ENCODE measurements at regions not wholly inside any gene's neighbourhood (a gene's known extent, or its start where the extent isn't known, plus 50 kb on each side); places are given as distances from the start of the nearest gene placed in this dataset.
"Not testable (repeated sequence)": the region's sequence is repeated elsewhere in the genome, so short reads cannot be mapped to it uniquely, and the experiment has no call there.

DNA sequence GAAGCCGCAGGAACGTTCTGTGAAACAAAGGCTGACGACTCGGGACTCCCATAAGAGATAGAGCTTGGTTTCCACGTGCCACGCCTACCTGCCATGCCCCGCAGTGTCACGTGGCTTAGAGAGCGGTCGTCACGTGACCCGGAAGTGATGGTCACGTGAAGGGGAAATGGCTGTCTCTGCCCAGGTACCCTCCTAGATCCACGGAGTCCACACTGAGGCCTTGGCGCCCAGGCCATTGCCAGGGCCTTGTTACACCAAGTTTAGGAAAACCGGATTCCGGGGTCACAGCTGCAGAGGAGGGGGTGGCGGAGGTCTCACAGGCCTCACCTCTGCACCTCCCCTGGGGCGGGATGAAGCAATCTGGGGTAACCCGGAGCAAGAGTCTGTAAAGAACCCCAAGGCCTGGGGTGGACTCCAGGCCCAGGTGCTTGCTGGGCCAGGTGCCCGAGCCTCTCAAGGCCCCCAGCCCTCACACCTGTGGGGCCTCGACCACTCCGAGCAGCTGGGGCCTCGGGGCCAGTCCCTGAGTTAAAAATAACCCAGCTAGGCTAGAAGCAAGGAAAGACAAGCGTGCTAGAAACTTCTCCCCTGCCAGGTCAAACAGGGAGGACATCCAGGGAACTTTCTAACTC lies 113.5 kb upstream of the ZNF236 start:
- no peak for DNase-seq
- no peak overlapping the region for H4K5ac ChIP-seq (ENCODE audit: low read length)

DNA sequence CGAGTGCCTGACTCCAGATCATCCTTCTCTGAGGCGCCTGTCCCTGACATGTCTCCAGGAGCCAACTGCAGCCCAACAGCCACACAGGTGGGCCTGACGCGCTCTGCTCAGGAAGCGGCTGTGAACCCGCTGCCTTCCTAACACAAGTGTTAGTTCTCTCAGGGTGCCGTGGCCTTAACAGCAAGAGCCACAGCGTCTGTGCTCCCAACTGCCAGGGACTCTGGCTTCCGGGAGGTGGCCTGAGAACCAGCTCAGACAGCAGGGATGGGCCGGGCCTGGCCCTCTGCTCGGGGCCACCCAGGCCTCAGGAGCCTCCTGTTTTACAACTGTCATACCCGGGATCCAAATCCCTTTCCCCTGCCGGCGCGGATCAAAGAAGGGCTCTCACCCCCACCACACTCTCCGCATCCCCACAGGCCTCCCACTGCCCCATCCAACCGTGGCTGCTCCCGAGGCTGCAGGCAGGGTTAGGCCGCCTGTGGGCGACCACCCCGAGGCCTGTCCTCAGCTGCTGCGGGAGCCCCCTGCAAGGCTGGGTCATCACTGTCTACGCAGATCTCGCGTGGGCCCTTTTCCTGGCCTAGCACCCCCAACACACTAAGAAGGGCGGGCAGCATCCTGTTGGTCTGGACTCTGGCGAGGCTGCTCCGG lies 114.2 kb upstream of the ZNF236 start:
- Histone ChIP-seq H4K8ac (ENCODE audit: low read depth, low read length) (no peak overlapping the region), H3K23ac (ENCODE audit: low read length) (no peak overlapping the region), H3K4ac (ENCODE audit: low read depth, low read length) (no peak overlapping the region), H3K4me1 (ENCODE audit: control insufficient read depth, low read depth, low read length) (no peaks in the 10 kb centered on the region), H3K36me3 (ENCODE audit: control insufficient read depth, insufficient read depth, low read length) (no peaks in the 10 kb centered on the region), H3K56ac (ENCODE audit: low read length) (peak overlapping the region; percentile 34), H3K4me3 (ENCODE audit: low read length) (no peak overlapping the region), H2BK5ac (ENCODE audit: low read length) (no peak overlapping the region), H2BK120ac (ENCODE audit: low read depth, low read length) (no peak overlapping the region), H3K18ac (ENCODE audit: low read length) (no peak overlapping the region), H3K9ac (ENCODE audit: low read length) (no peak overlapping the region), H3K27me3 (ENCODE audit: insufficient read depth, low read length, poor library complexity) (no peaks in the 10 kb centered on the region), H2AK5ac (ENCODE audit: low read length) (no peak overlapping the region), H3K27ac (ENCODE audit: low read depth, low read length) (no peak overlapping the region), H3K79me2 (ENCODE audit: control insufficient read depth, insufficient read depth, low read length) (no peaks in the 10 kb centered on the region), H4K5ac (ENCODE audit: low read length) (no peak overlapping the region), H3K79me1 (ENCODE audit: low read length) (no peaks in the 10 kb centered on the region), H2BK15ac (replicated peaks; ENCODE audit: low read depth) (no peak overlapping the region), H3K4me2 (ENCODE audit: low read length) (no peak overlapping the region)
- DNase-seq, result no peak
- WGBS (ENCODE audit: extremely low coverage, insufficient coverage, low lambda C conversion rate), result no CpG with 5 or more reads among the region's 28 CpGs

More for the DNA sequence above, 113.5 kb upstream of the ZNF236 start:
- H3K27ac ChIP-seq (ENCODE audit: low read depth, low read length), result no peak overlapping the region
- no peak overlapping the region for H2AK5ac ChIP-seq (ENCODE audit: low read length)
- no peak overlapping the region for H3K4ac ChIP-seq (ENCODE audit: low read depth, low read length)
- H3K9ac ChIP-seq (ENCODE audit: low read length), result no peak overlapping the region
- H2BK15ac ChIP-seq (replicated peaks; ENCODE audit: low read depth), result no peak overlapping the region
- no peaks in the 10 kb centered on the region for H3K27me3 ChIP-seq (ENCODE audit: insufficient read depth, low read length, poor library complexity)
- no peak overlapping the region for H3K4me2 ChIP-seq (ENCODE audit: low read length)
- H3K79me1 ChIP-seq (ENCODE audit: low read length), result no peaks in the 10 kb centered on the region
- H2BK5ac ChIP-seq (ENCODE audit: low read length), result no peak overlapping the region
- H2BK120ac ChIP-seq (ENCODE audit: low read depth, low read length), result no peak overlapping the region
- H3K23ac ChIP-seq (ENCODE audit: low read length), result no peak overlapping the region
- H3K4me3 ChIP-seq (ENCODE audit: low read length), result no peak overlapping the region
- H3K56ac ChIP-seq (ENCODE audit: low read length), result no peak overlapping the region
- no peak overlapping the region for H4K8ac ChIP-seq (ENCODE audit: low read depth, low read length)
- H3K18ac ChIP-seq (ENCODE audit: low read length), result no peak overlapping the region
- no peaks in the 10 kb centered on the region for H3K4me1 ChIP-seq (ENCODE audit: control insufficient read depth, low read depth, low read length)
- no peaks in the 10 kb centered on the region for H3K79me2 ChIP-seq (ENCODE audit: control insufficient read depth, insufficient read depth, low read length)
- WGBS (ENCODE audit: extremely low coverage, insufficient coverage, low lambda C conversion rate), result no CpG with 5 or more reads among the region's 25 CpGs
- H3K36me3 ChIP-seq (ENCODE audit: control insufficient read depth, insufficient read depth, low read length), result no peaks in the 10 kb centered on the region

DNA sequence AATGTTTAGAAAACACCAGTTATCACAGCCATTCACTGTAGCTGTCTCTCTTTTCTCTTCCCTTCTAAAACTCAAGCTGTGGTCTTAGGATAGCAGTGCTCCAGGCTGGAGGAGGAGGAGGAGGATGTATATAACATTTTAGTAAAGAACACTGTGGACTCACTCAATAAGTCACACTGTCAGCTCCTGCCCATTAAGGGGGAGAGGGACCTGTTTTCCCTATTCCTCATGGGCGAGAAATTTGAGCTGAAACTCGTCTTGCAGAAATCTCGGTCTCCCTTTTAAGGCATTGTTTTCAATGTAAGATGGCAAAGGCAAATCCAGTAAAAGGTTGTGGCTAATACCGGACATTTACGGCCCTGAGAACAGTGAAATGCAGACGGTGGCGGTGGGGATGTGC lies 114.8 kb upstream of the ZNF236 start:
- H2BK5ac ChIP-seq (ENCODE audit: low read length), result no peak overlapping the region
- no peaks in the 10 kb centered on the region for H3K79me2 ChIP-seq (ENCODE audit: control insufficient read depth, insufficient read depth, low read length)
- no peak overlapping the region for H3K4me2 ChIP-seq (ENCODE audit: low read length)
- H3K9ac ChIP-seq (ENCODE audit: low read length), result no peak overlapping the region
- WGBS (ENCODE audit: extremely low coverage, insufficient coverage, low lambda C conversion rate), result no CpG with 5 or more reads among the region's 7 CpGs
- H3K4me3 ChIP-seq (ENCODE audit: low read length), result no peak overlapping the region
- H3K56ac ChIP-seq (ENCODE audit: low read length), result no peak overlapping the region
- no peak overlapping the region for H3K18ac ChIP-seq (ENCODE audit: low read length)
- H3K27me3 ChIP-seq (ENCODE audit: insufficient read depth, low read length, poor library complexity), result no peaks in the 10 kb centered on the region
- H3K36me3 ChIP-seq (ENCODE audit: control insufficient read depth, insufficient read depth, low read length), result no peaks in the 10 kb centered on the region
- H4K8ac ChIP-seq (ENCODE audit: low read depth, low read length), result no peak overlapping the region
- no peak overlapping the region for H2AK5ac ChIP-seq (ENCODE audit: low read length)
- no peaks in the 10 kb centered on the region for H3K79me1 ChIP-seq (ENCODE audit: low read length)
- DNase-seq, result no peak
- no peak overlapping the region for H3K27ac ChIP-seq (ENCODE audit: low read depth, low read length)
- no peak overlapping the region for H2BK120ac ChIP-seq (ENCODE audit: low read depth, low read length)
- H3K4ac ChIP-seq (ENCODE audit: low read depth, low read length), result no peak overlapping the region
- H4K5ac ChIP-seq (ENCODE audit: low read length), result no peak overlapping the region
- no peak overlapping the region for H3K23ac ChIP-seq (ENCODE audit: low read length)
- H3K4me1 ChIP-seq (ENCODE audit: control insufficient read depth, low read depth, low read length), result no peaks in the 10 kb centered on the region
- no peak overlapping the region for H2BK15ac ChIP-seq (replicated peaks; ENCODE audit: low read depth)

DNA sequence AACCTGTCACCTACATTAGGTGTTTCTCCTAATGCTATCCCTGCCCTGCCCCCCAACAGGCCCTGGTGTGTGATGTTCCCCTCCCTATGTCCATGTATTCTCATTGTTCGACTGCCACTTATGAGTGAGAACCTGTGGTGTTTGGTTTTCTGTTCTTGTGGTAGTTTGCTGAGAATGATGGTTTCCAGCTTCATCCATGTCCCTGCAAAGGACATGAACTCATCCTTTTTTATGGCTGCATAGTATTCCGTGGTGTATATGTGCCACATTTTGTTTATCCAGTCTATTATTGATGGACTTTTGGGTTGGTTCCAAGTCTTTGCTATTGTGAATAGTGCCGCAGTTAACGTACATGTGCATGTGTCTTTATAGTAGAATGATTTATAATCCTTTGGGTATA lies 117.8 kb upstream of the ZNF236 start:
- not testable (repeated sequence) for H3K23ac ChIP-seq (ENCODE audit: low read length); H4K5ac ChIP-seq (ENCODE audit: low read length); H3K9ac ChIP-seq (ENCODE audit: low read length); H3K4ac ChIP-seq (ENCODE audit: low read depth, low read length); H3K18ac ChIP-seq (ENCODE audit: low read length); H3K79me1 ChIP-seq (ENCODE audit: low read length); H3K4me3 ChIP-seq (ENCODE audit: low read length); H2AK5ac ChIP-seq (ENCODE audit: low read length); H3K4me1 ChIP-seq (ENCODE audit: control insufficient read depth, low read depth, low read length); H2BK5ac ChIP-seq (ENCODE audit: low read length); H2BK15ac ChIP-seq (replicated peaks; ENCODE audit: low read depth); H3K36me3 ChIP-seq (ENCODE audit: control insufficient read depth, insufficient read depth, low read length); H3K27ac ChIP-seq (ENCODE audit: low read depth, low read length); DNase-seq; H3K79me2 ChIP-seq (ENCODE audit: control insufficient read depth, insufficient read depth, low read length); H3K27me3 ChIP-seq (ENCODE audit: insufficient read depth, low read length, poor library complexity); H4K8ac ChIP-seq (ENCODE audit: low read depth, low read length); H2BK120ac ChIP-seq (ENCODE audit: low read depth, low read length); H3K4me2 ChIP-seq (ENCODE audit: low read length); H3K56ac ChIP-seq (ENCODE audit: low read length)
- WGBS (ENCODE audit: extremely low coverage, insufficient coverage, low lambda C conversion rate), result no CpG with 5 or more reads among the region's 4 CpGs

DNA sequence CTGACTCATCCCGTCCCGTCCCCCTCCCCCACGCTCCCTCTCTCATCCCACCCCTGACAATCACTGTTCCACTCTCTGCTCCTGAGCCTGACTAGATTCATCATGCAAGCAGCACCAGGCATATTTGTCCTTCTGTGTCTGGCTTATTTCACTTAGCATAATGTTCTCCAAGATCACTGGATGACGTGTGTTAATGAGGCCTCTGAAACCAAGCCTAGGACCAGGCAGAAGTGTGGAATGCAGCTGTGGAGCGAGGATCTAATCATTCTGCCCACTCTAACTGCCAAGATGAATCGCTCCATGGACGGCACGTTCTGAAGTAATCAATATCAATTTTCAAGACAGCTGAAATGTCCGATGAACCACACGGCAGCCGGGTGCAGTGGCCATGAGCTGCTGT lies 122.4 kb upstream of the ZNF236 start:
- no peaks in the 10 kb centered on the region for H3K36me3 ChIP-seq (ENCODE audit: control insufficient read depth, insufficient read depth, low read length)
- no peak overlapping the region for H2BK5ac ChIP-seq (ENCODE audit: low read length)
- no peaks in the 10 kb centered on the region for H3K79me2 ChIP-seq (ENCODE audit: control insufficient read depth, insufficient read depth, low read length)
- no peak overlapping the region for H2BK120ac ChIP-seq (ENCODE audit: low read depth, low read length)
- no peak overlapping the region for H3K56ac ChIP-seq (ENCODE audit: low read length)
- no CpG with 5 or more reads among the region's 11 CpGs for WGBS (ENCODE audit: extremely low coverage, insufficient coverage, low lambda C conversion rate)
- H3K79me1 ChIP-seq (ENCODE audit: low read length), result no peaks in the 10 kb centered on the region
- no peak overlapping the region for H3K9ac ChIP-seq (ENCODE audit: low read length)
- no peak overlapping the region for H3K4me2 ChIP-seq (ENCODE audit: low read length)
- no peaks in the 10 kb centered on the region for H3K4me1 ChIP-seq (ENCODE audit: control insufficient read depth, low read depth, low read length)
- no peak overlapping the region for H4K5ac ChIP-seq (ENCODE audit: low read length)
- no peak for DNase-seq
- no peak overlapping the region for H3K4ac ChIP-seq (ENCODE audit: low read depth, low read length)
- H2AK5ac ChIP-seq (ENCODE audit: low read length), result no peak overlapping the region
- no peak overlapping the region for H3K18ac ChIP-seq (ENCODE audit: low read length)
- H3K23ac ChIP-seq (ENCODE audit: low read length), result no peak overlapping the region
- H2BK15ac ChIP-seq (replicated peaks; ENCODE audit: low read depth), result no peak overlapping the region
- no peaks in the 10 kb centered on the region for H3K27me3 ChIP-seq (ENCODE audit: insufficient read depth, low read length, poor library complexity)
- H3K4me3 ChIP-seq (ENCODE audit: low read length), result no peak overlapping the region
- no peak overlapping the region for H3K27ac ChIP-seq (ENCODE audit: low read depth, low read length)
- no peak overlapping the region for H4K8ac ChIP-seq (ENCODE audit: low read depth, low read length)

DNA sequence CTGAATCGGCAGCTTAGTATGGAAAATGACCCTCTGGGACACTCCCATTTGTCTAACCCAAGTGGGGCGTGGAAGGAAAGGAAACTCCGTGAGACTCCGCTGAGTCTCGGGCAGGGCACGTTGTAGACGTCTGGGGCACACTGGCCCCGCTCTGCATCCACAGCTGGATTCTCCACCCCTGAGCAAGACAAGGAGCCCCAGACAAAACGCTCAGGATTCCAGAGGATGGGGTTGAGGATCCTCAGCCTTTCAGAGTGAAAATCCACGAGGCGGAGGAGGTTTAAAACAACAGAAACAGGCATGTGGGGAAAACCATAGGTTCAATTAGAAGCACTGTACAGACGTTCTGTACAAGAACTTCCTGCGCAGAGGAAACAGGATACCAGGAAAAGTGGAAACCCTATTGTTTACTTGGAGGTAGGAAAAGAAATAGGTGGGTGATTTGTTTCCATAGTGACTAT lies 124.9 kb upstream of the ZNF236 start:
- Histone ChIP-seq H3K4me2 (ENCODE audit: low read length) (no peak overlapping the region), H2AK5ac (ENCODE audit: low read length) (no peak overlapping the region), H2BK120ac (ENCODE audit: low read depth, low read length) (no peak overlapping the region), H3K27ac (ENCODE audit: low read depth, low read length) (no peak overlapping the region), H4K5ac (ENCODE audit: low read length) (no peak overlapping the region), H3K18ac (ENCODE audit: low read length) (no peak overlapping the region), H3K9ac (ENCODE audit: low read length) (no peak overlapping the region), H4K8ac (ENCODE audit: low read depth, low read length) (no peak overlapping the region), H3K4me3 (ENCODE audit: low read length) (no peak overlapping the region), H3K79me1 (ENCODE audit: low read length) (no peaks in the 10 kb centered on the region), H2BK5ac (ENCODE audit: low read length) (no peak overlapping the region), H3K79me2 (ENCODE audit: control insufficient read depth, insufficient read depth, low read length) (no peaks in the 10 kb centered on the region), H3K56ac (ENCODE audit: low read length) (no peak overlapping the region), H3K36me3 (ENCODE audit: control insufficient read depth, insufficient read depth, low read length) (no peaks in the 10 kb centered on the region), H3K4ac (ENCODE audit: low read depth, low read length) (no peak overlapping the region), H2BK15ac (replicated peaks; ENCODE audit: low read depth) (no peak overlapping the region), H3K4me1 (ENCODE audit: control insufficient read depth, low read depth, low read length) (no peaks in the 10 kb centered on the region), H3K27me3 (ENCODE audit: insufficient read depth, low read length, poor library complexity) (no peaks in the 10 kb centered on the region), H3K23ac (ENCODE audit: low read length) (no peak overlapping the region)
- WGBS (ENCODE audit: extremely low coverage, insufficient coverage, low lambda C conversion rate), result no CpG with 5 or more reads among the region's 13 CpGs
- peak; percentile 33 for DNase-seq
